ENCODE measurements at regions not wholly inside any gene's neighbourhood (a gene's known extent, or its start where the extent isn't known, plus 50 kb on each side); places are given as distances from the start of the nearest gene placed in this dataset.

GRCh38 chr14:80352471-80352870, 141.2 kb upstream of the DIO2 start:
- no peak for TF ChIP-seq CTCF (IDR thresholded peaks at IDR 0.05)

GRCh38 chr14:80350707-80351106, 139.4 kb upstream of the DIO2 start:
- TF ChIP-seq CTCF (IDR thresholded peaks at IDR 0.05) = no peak

- no peak for TF ChIP-seq CTCF (IDR thresholded peaks at IDR 0.05)
These were observed 135.1 kb upstream of the DIO2 start for GRCh38 chr14:80346395-80346794.

GRCh38 chr14:80344208-80344607, 132.9 kb upstream of the DIO2 start:
- TF ChIP-seq CTCF (IDR thresholded peaks at IDR 0.05) = no peak

GRCh38 chr14:80336608-80337106, 125.4 kb upstream of the DIO2 start:
- TF ChIP-seq CTCF (IDR thresholded peaks at IDR 0.05) = no peak

- TF ChIP-seq CTCF (IDR thresholded peaks at IDR 0.05) = no peak
These were observed 114.4 kb upstream of the DIO2 start for GRCh38 chr14:80325688-80326087.

- TF ChIP-seq CTCF (IDR thresholded peaks at IDR 0.05) = no peak
These were observed 113.8 kb upstream of the DIO2 start for GRCh38 chr14:80325112-80325511.

GRCh38 chr14:80324649-80325048, 113.3 kb upstream of the DIO2 start:
- TF ChIP-seq CTCF (IDR thresholded peaks at IDR 0.05) = no peak

Measured in LNCAP (cell line).